ENCODE measurements at regions not wholly inside any gene's neighbourhood (a gene's known extent, or its start where the extent isn't known, plus 50 kb on each side); places are given as distances from the start of the nearest gene placed in this dataset.

DNA sequence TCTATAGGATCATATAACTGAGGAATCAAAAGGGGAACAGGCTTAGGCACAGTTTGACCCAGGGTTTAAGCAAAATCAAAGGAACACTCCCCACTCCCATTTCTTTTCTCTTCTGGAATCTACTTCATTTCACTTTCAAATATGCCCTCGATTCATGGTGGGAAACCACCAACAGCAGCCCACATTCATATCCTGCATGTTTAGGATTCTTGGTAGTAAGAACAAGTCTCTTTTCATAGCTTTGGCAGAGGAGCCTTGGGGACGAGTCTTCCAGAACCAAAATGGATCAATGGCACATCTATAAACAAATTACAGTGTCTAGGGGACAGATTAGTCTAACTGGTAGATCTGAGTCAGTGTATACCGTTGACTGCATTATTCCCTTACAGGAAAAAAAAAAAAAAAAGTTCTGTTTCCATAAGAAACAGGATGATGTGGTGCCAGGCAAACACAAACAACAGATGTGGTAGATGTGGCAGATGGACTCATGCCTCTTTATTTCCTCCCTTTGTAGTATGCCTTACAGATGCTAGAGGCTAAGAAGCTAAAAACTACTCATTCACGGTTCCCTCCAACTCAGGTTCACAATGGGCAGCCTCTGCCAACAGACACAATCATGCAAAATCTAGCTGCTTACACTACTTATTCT is 578.3 kb upstream of the ADAMTS9 start:
- TF ChIP-seq, protein P1, sequence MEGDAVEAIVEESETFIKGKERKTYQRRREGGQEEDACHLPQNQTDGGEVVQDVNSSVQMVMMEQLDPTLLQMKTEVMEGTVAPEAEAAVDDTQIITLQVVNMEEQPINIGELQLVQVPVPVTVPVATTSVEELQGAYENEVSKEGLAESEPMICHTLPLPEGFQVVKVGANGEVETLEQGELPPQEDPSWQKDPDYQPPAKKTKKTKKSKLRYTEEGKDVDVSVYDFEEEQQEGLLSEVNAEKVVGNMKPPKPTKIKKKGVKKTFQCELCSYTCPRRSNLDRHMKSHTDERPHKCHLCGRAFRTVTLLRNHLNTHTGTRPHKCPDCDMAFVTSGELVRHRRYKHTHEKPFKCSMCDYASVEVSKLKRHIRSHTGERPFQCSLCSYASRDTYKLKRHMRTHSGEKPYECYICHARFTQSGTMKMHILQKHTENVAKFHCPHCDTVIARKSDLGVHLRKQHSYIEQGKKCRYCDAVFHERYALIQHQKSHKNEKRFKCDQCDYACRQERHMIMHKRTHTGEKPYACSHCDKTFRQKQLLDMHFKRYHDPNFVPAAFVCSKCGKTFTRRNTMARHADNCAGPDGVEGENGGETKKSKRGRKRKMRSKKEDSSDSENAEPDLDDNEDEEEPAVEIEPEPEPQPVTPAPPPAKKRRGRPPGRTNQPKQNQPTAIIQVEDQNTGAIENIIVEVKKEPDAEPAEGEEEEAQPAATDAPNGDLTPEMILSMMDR (IDR thresholded peaks at IDR 0.05) = no peak
- no peak for TF ChIP-seq ZFX (IDR thresholded peaks at IDR 0.05; ENCODE audit: borderline replicate concordance)
